CD14-positive monocyte (primary cell): ENCODE measurements at regions not wholly inside any gene's neighbourhood (a gene's known extent, or its start where the extent isn't known, plus 50 kb on each side); places are given as distances from the start of the nearest gene placed in this dataset.
A peak's percentile ranks its signal among the peaks of the same experiment; 100 is the strongest.

Experiments
- DNase-seq, 3 donors: peaks; one replicate each; pipeline ENCODE4 v3.0.0-alpha.2; 2011 to 2022
- H2AFZ ChIP-seq: 2 replicates; pipeline ENCODE4 v1.6.0; 2012; ENCODE audit warnings: mild to moderate bottlenecking, low read depth, low read length, inconsistent platforms; ENCODE audit not compliant: insufficient read depth, poor library complexity, severe bottlenecking
- H3K27ac ChIP-seq, 2 donors: 1 replicate in 1 of 2; 2 replicates in 1 of 2; pipeline ENCODE4 v1.5.1; 2012 to 2013; ENCODE audit warnings: low read length in 2 of 2, control low read depth in 1 of 2, inconsistent platforms in 1 of 2, low read depth in 1 of 2, mild to moderate bottlenecking in 1 of 2
- H3K27me3 ChIP-seq, 2 donors: one replicate each; pipeline versions ENCODE4 v1.6.0 to v1.6.1; 2011 to 2013; ENCODE audit warnings: low read length in 2 of 2; ENCODE audit not compliant: control insufficient read depth in 2 of 2, insufficient read depth in 2 of 2
- H3K36me3 ChIP-seq, 2 donors: replicated peaks in 1 of 2; 1 replicate in 1 of 2; 2 replicates in 1 of 2; pipeline versions ENCODE4 v1.5.1 to v1.6.1; 2012 to 2013; ENCODE audit warnings: low read length in 2 of 2, control low read depth in 1 of 2, inconsistent platforms in 1 of 2, mild to moderate bottlenecking in 1 of 2; ENCODE audit not compliant: insufficient read depth in 2 of 2, control insufficient read depth in 1 of 2
- H3K4me1 ChIP-seq, 2 donors: 1 replicate in 1 of 2; 2 replicates in 1 of 2; pipeline versions ENCODE4 v1.5.1 to v1.6.1; 2012 to 2013; ENCODE audit warnings: low read length in 2 of 2, control low read depth in 1 of 2, inconsistent platforms in 1 of 2, mild to moderate bottlenecking in 1 of 2, moderate library complexity in 1 of 2; ENCODE audit not compliant: insufficient read depth in 2 of 2, control insufficient read depth in 1 of 2
- H3K4me2 ChIP-seq: replicated peaks from 2 replicates; pipeline ENCODE3; 2012; ENCODE audit warnings: low read length, moderate library complexity, mild to moderate bottlenecking; ENCODE audit not compliant: poor library complexity, severe bottlenecking; ENCODE audit errors: extremely low read depth
- H3K4me3 ChIP-seq, 3 experiments: fragments of 200-600 bp in 1 of 3; sonication (generic) in 1 of 3; replicated peaks in 1 of 3; 1 replicate in 2 of 3; 2 replicates in 1 of 3; pipeline ENCODE4 v1.5.1; 2011 to 2013; ENCODE audit warnings: low read length in 3 of 3, mild to moderate bottlenecking in 3 of 3, control low read depth in 2 of 3, low read depth in 2 of 3, inconsistent platforms in 1 of 3, moderate library complexity in 1 of 3
- H3K79me2 ChIP-seq: 2 replicates; pipeline ENCODE4 v1.6.0; 2012; ENCODE audit warnings: mild to moderate bottlenecking, control low read depth, inconsistent platforms, low read length, moderate library complexity; ENCODE audit not compliant: insufficient read depth
- H3K9ac ChIP-seq: 2 replicates; pipeline ENCODE4 v1.6.0; 2017; ENCODE audit warnings: low read length, mild to moderate bottlenecking; ENCODE audit not compliant: insufficient read depth, poor library complexity, severe bottlenecking
- H3K9me3 ChIP-seq, 2 donors: replicated peaks in 1 of 2; 1 replicate in 1 of 2; 2 replicates in 1 of 2; pipeline versions ENCODE4 v1.5.1 to v1.6.1; 2012 to 2013; ENCODE audit warnings: low read length in 2 of 2, control low read depth in 1 of 2; ENCODE audit not compliant: control insufficient read depth in 1 of 2, insufficient read depth in 1 of 2
- H4K20me1 ChIP-seq: 2 replicates; pipeline ENCODE4 v1.6.0; 2012; ENCODE audit warnings: mild to moderate bottlenecking, low read length, control low read depth, moderate library complexity; ENCODE audit not compliant: insufficient read depth
- H3K27ac Mint-ChIP-seq, 7 donors: one replicate each; pipeline ENCODE4 v1.8.0; 2020; ENCODE audit warnings: mild to moderate bottlenecking in 7 of 7, mixed read lengths in 7 of 7, moderate library complexity in 6 of 7, inconsistent platforms in 2 of 7
- H3K27me3 Mint-ChIP-seq, 3 donors: one replicate each; pipeline ENCODE4 v1.8.0; 2021 to 2022; ENCODE audit warnings: low read depth in 3 of 3, mild to moderate bottlenecking in 3 of 3, mixed read lengths in 3 of 3, moderate library complexity in 3 of 3, inconsistent platforms in 1 of 3
- H3K36me3 Mint-ChIP-seq, 2 donors: one replicate each; pipeline ENCODE4 v1.8.0; 2020; ENCODE audit warnings: mixed read lengths in 2 of 2, inconsistent platforms in 1 of 2, mild to moderate bottlenecking in 1 of 2
- H3K4me1 Mint-ChIP-seq: one replicate; pipeline ENCODE4 v1.8.0; 2020; ENCODE audit warnings: mild to moderate bottlenecking, mixed read lengths
- H3K4me3 Mint-ChIP-seq, 2 donors: one replicate each; pipeline ENCODE4 v1.8.0; 2020; ENCODE audit warnings: mild to moderate bottlenecking in 2 of 2, mixed read lengths in 2 of 2, moderate library complexity in 1 of 2
- H3K9me3 Mint-ChIP-seq, 7 donors: one replicate each; pipeline ENCODE4 v1.8.0; 2020 to 2022; ENCODE audit warnings: mixed read lengths in 7 of 7, mild to moderate bottlenecking in 6 of 7, moderate library complexity in 6 of 7, inconsistent platforms in 2 of 7
- WGBS: methylation state at CpG from one replicate; pipeline ENCODE4 v1.1.5; 2013; ENCODE audit warnings: missing lambda C conversion rate; ENCODE audit not compliant: insufficient coverage; 5-methylcytosine and 5-hydroxymethylcytosine counted together
- intact Hi-C, 2 donors: fragments of 100-400 bp; cut with micrococcal nuclease; formaldehyde crosslinking; loops; one replicate each; pipeline versions ENCODE4 v1.15.0 to v1.15.1; 2023
- TF ChIP-seq, protein P1 (sequence below): fragments of 200-600 bp; IDR thresholded peaks from one replicate; pipeline ENCODE4 v1.8.0; 2022; ENCODE audit warnings: antibody characterized with exemption, mild to moderate bottlenecking

DNA sequence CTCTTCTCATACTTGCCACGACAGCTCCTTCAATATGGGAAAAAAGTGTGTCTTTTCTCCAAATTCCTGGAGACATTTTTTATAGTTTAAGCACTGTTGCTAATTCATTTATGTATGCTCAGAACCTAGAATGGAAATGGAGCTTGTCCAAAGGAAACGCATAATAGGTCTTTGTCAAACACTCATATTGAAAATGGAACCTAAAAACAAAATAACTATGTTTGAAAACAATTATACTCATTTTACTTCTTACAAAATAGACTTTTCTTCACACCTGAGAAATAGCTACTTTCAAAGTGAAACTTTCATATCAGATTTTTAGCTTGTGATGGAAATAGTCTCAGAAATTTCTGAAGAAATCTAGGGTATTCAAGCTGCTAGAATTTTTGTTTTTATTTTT lies 529.7 kb upstream of the BOD1L1 start:
- Histone ChIP-seq H3K9ac (no peak overlapping the region), H3K4me2 (no peak overlapping the region), H3K4me1 (peaks cover 0 to 11% of the 10 kb centered on the region in 2 donors), H3K27ac (no peak overlapping the region), H2AFZ (no peak overlapping the region), H3K4me3 (no peak overlapping the region), H3K36me3 (no peaks in the 10 kb centered on the region), H3K27me3 (no peaks in the 10 kb centered on the region), H3K79me2 (no peaks in the 10 kb centered on the region), H3K9me3 (no peaks in the 10 kb centered on the region), H4K20me1 (no peaks in the 10 kb centered on the region)
- Mint-ChIP-seq H3K4me1 (peaks cover 15% of the 10 kb centered on the region), H3K36me3 (no peaks in the 10 kb centered on the region), H3K9me3 (peaks cover 0 to 2% (median 0%) of the 10 kb centered on the region in 7 donors), H3K27me3 (peaks cover 0 to 3% (median 1%) of the 10 kb centered on the region in 3 donors), H3K4me3 (no peak overlapping the region), H3K27ac (no peak overlapping the region)
- TF ChIP-seq, protein P1, sequence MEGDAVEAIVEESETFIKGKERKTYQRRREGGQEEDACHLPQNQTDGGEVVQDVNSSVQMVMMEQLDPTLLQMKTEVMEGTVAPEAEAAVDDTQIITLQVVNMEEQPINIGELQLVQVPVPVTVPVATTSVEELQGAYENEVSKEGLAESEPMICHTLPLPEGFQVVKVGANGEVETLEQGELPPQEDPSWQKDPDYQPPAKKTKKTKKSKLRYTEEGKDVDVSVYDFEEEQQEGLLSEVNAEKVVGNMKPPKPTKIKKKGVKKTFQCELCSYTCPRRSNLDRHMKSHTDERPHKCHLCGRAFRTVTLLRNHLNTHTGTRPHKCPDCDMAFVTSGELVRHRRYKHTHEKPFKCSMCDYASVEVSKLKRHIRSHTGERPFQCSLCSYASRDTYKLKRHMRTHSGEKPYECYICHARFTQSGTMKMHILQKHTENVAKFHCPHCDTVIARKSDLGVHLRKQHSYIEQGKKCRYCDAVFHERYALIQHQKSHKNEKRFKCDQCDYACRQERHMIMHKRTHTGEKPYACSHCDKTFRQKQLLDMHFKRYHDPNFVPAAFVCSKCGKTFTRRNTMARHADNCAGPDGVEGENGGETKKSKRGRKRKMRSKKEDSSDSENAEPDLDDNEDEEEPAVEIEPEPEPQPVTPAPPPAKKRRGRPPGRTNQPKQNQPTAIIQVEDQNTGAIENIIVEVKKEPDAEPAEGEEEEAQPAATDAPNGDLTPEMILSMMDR, result no peak
- DNase-seq, result no peak
- WGBS, result no CpG with 5 or more reads among the region's 2 CpGs
- intact Hi-C loops, result no loop called here

DNA sequence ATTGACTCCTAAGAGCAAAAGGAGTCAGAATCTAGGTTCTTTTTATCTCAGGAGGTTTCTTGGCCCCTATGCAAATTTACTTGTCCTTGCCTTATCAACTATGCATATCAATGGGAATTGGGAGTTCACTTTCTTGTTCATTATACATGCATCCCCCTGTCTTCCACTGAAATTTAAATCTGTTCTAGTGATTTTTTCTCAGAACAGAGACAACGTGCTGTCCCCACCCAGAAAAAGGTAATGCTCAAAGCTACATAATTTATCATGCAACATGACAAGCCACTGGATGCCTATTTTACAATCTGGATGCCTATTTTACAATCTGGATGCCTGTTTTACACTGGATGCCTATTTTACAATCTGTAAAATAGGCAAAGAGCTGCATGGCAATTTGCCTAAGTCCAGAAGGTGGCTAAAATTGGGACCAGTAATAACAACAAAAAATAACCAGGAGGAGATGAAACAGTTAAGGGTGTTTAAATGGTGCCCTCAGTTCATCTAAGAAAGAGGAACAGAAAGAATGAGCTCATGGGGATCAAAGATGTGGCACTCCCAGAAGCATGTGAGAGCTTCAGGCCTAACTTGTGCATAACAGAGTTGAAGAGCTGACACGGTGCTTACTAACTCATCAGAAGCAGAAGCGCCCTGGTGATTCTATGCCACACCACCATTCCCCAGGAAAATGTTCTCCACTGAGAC lies 537.8 kb upstream of the BOD1L1 start:
- Histone ChIP-seq H3K27ac (peak overlapping the region in 1 of 2 donors; percentile 86), H3K4me1 (peaks cover 37 to 45% of the 10 kb centered on the region in 2 donors), H2AFZ (peak overlapping the region; percentile 34), H3K79me2 (no peaks in the 10 kb centered on the region), H3K9ac (no peak overlapping the region), H3K4me3 (peak overlapping the region in 2 of 3 experiments; percentile 35 to 60), H3K9me3 (no peaks in the 10 kb centered on the region), H4K20me1 (no peaks in the 10 kb centered on the region), H3K4me2 (peak overlapping the region; percentile 49), H3K36me3 (no peaks in the 10 kb centered on the region), H3K27me3 (no peaks in the 10 kb centered on the region)
- intact Hi-C loops, result loop anchor here in 1 of 2 donors (5.0 kb wide), 1 partner anchor 38 kb away; no protein-coding TSS in a partner anchor
- peak overlapping the region; percentile 83 to 96 (median 92) for H3K27ac Mint-ChIP-seq
- peak overlapping the region in 1 of 2 donors; percentile 68 for H3K4me3 Mint-ChIP-seq
- peaks cover 0 to under 1% (median 0%) of the 10 kb centered on the region in 3 donors for H3K27me3 Mint-ChIP-seq
- TF ChIP-seq, protein P1, result no peak
- no peaks in the 10 kb centered on the region for H3K9me3 Mint-ChIP-seq
- H3K4me1 Mint-ChIP-seq, result peaks cover 42% of the 10 kb centered on the region
- H3K36me3 Mint-ChIP-seq, result peaks cover 0 to 3% of the 10 kb centered on the region in 2 donors
- DNase-seq, result peak; percentile 81 to 91 (median 89)
- 40% methylated on average over 1 of the region's 3 CpGs for WGBS
